ENCODE measurements at regions not wholly inside any gene's neighbourhood (a gene's known extent, or its start where the extent isn't known, plus 50 kb on each side); places are given as distances from the start of the nearest gene placed in this dataset.

GRCh38 chr14:31951638-31951964 is 125.5 kb upstream of the ARHGAP5 start:
- in situ Hi-C loops (cut with MboI), result no loop called here
- CTCF ChIA-PET (ENCODE audit: low intra/inter-chr PET ratio), result no interaction called here

More at GRCh38 chr14:31951638-31951964, 125.5 kb upstream of the ARHGAP5 start:
- WGBS (ENCODE audit: insufficient coverage, low coverage, missing lambda C conversion rate), result 19% methylated on average over 2 of the region's 4 CpGs
- ATAC-seq (no peak), FAIRE-seq (no peak), DNase-seq (ENCODE audit: extremely low read depth in 1 of 4, low spot score in 3 of 4) (no peak)
- H3K36me3 ChIP-seq (ENCODE audit: control insufficient read depth, insufficient read depth, low read length), result no peaks in the 10 kb centered on the region
- H3K4me3 ChIP-seq, result no peak overlapping the region
- TF ChIP-seq SNRNP70 (optimal IDR thresholded peaks at IDR 0.05; ENCODE audit: low read depth, low read length), result no peak
- no peak for TF ChIP-seq HNRNPK (IDR thresholded peaks at IDR 0.05; ENCODE audit: low read depth, low read length, poor library complexity, severe bottlenecking)
- TF ChIP-seq ZBTB43 (CRISPR knock-in tag; IDR thresholded peaks at IDR 0.05), result no peak
- TF ChIP-seq L3MBTL2 (IDR thresholded peaks at IDR 0.05), result 0 out of 2 replicates have a peak, but pooled peaks have one; percentile 17
- TF ChIP-seq ATF2 (CRISPR knock-in tag; IDR thresholded peaks at IDR 0.05), result no peak
- peak; percentile 61; the same call in 1 of the 2 replicates for TF ChIP-seq MGA (IDR thresholded peaks at IDR 0.05)
- H3K4me1 ChIP-seq (replicated peaks in 1 of 2; ENCODE audit: control insufficient read depth in 2 of 2, insufficient read depth in 2 of 2, low read length in 2 of 2), result peaks cover 8 to 16% of the 10 kb centered on the region in 2 experiments; a peak in 4 of 5 replicates
- no peaks in the 10 kb centered on the region for H3K9me3 ChIP-seq (replicated peaks; ENCODE audit: control insufficient read depth, insufficient read depth, low read depth, low read length)
- intact Hi-C loops (cut with micrococcal nuclease), result loop anchor here (5.0 kb wide), 1 partner anchor 116 kb away; no protein-coding TSS in a partner anchor
- no peak overlapping the region for H3K27ac ChIP-seq (ENCODE audit: extremely low read depth, low read depth, low read length)
- BruUV-seq (replicated peaks), result no TSS peak
- no peaks in the 10 kb centered on the region for H3K79me2 ChIP-seq (ENCODE audit: control insufficient read depth, insufficient read depth, low read length)
- H3K9me1 ChIP-seq (ENCODE audit: control insufficient read depth, insufficient read depth, low read length), result no peaks in the 10 kb centered on the region
- POLR2A ChIA-PET, result interaction anchor here (0.6 to 1.1 kb wide), 4 partner anchors 17 to 769 kb away, joined by 3 to 5 read pairs (median 4); no protein-coding TSS in a partner anchor
- H2AFZ ChIP-seq (ENCODE audit: low read depth, low read length), result peak overlapping the region; percentile 75
- no peaks in the 10 kb centered on the region for H4K20me1 ChIP-seq (replicated peaks; ENCODE audit: control insufficient read depth, insufficient read depth, low read length)
- H3K27me3 ChIP-seq (ENCODE audit: control insufficient read depth in 2 of 2, insufficient read depth in 2 of 2, low read length in 2 of 2), result no peaks in the 10 kb centered on the region
- peak overlapping the region; percentile 55; the same call in 1 of the 2 replicates for H3K4me2 ChIP-seq (ENCODE audit: insufficient read depth, low read length)
- peak overlapping the region in 1 of 2 experiments; percentile 68; a peak in 1 of 4 replicates for H3K9ac ChIP-seq (ENCODE audit: insufficient read depth in 1 of 2, low read depth in 2 of 2, low read length in 2 of 2)
